ENCODE measurements at regions not wholly inside any gene's neighbourhood (a gene's known extent, or its start where the extent isn't known, plus 50 kb on each side); places are given as distances from the start of the nearest gene placed in this dataset.

GRCh38 chr11:80436547-80436946 lies 995.7 kb upstream of the TENM4 start:
- ATAC-seq (ENCODE audit: insufficient read depth, low FRiP score): no peak

GRCh38 chr11:80435345-80435744 lies 994.5 kb upstream of the TENM4 start:
- H3K36me3 ChIP-seq (ENCODE audit: control insufficient read depth in 4 of 4, insufficient read depth in 4 of 4, low read length in 4 of 4): no peaks in the 10 kb centered on the region
- no peaks in the 10 kb centered on the region for H3K27me3 ChIP-seq (ENCODE audit: control insufficient read depth in 3 of 3, insufficient read depth in 3 of 3, low read length in 2 of 3)
- no peak overlapping the region for H3K27ac ChIP-seq (ENCODE audit: low read depth in 1 of 2, low read length in 1 of 2)
- no peak for TF ChIP-seq CTCF (IDR thresholded peaks at IDR 0.05; ENCODE audit: control extremely low read depth, extremely low read depth)
- no peak overlapping the region for H3K4me3 ChIP-seq
- H3K9ac ChIP-seq (ENCODE audit: insufficient read depth in 1 of 2, low read length in 2 of 2): no peak overlapping the region
- no peaks in the 10 kb centered on the region for H3K9me3 ChIP-seq (ENCODE audit: control insufficient read depth in 4 of 4, insufficient read depth in 3 of 4, low read length in 3 of 4)
- ATAC-seq (ENCODE audit: insufficient read depth, low FRiP score) (no peak), DNase-seq (no peak)
- no peaks in the 10 kb centered on the region for H3K4me1 ChIP-seq (ENCODE audit: control insufficient read depth in 5 of 5, insufficient read depth in 5 of 5, low read length in 5 of 5)

More at GRCh38 chr11:80436547-80436946, 995.7 kb upstream of the TENM4 start:
- H3K4me1 ChIP-seq (ENCODE audit: control insufficient read depth in 5 of 5, insufficient read depth in 5 of 5, low read length in 5 of 5): no peaks in the 10 kb centered on the region
- DNase-seq: no peak
- H3K27ac ChIP-seq (ENCODE audit: low read depth in 1 of 2, low read length in 1 of 2): no peak overlapping the region
- H3K4me3 ChIP-seq: no peak overlapping the region
- WGBS, 2 donors: 41 to 56% methylated on average over 1 of the region's 1 CpG
- no peak overlapping the region for H3K9ac ChIP-seq (ENCODE audit: insufficient read depth in 1 of 2, low read length in 2 of 2)
- no peak for TF ChIP-seq CTCF (IDR thresholded peaks at IDR 0.05; ENCODE audit: control extremely low read depth, extremely low read depth)
- H3K9me3 ChIP-seq (ENCODE audit: control insufficient read depth in 4 of 4, insufficient read depth in 3 of 4, low read length in 3 of 4): no peaks in the 10 kb centered on the region
- no peaks in the 10 kb centered on the region for H3K27me3 ChIP-seq (ENCODE audit: control insufficient read depth in 3 of 3, insufficient read depth in 3 of 3, low read length in 2 of 3)
- no peaks in the 10 kb centered on the region for H3K36me3 ChIP-seq (ENCODE audit: control insufficient read depth in 4 of 4, insufficient read depth in 4 of 4, low read length in 4 of 4)

- H3K27me3 ChIP-seq (ENCODE audit: control insufficient read depth in 3 of 3, insufficient read depth in 3 of 3, low read length in 2 of 3): no peaks in the 10 kb centered on the region
- H3K4me1 ChIP-seq (ENCODE audit: control insufficient read depth in 5 of 5, insufficient read depth in 5 of 5, low read length in 5 of 5): no peaks in the 10 kb centered on the region
- no peak overlapping the region for H3K4me3 ChIP-seq
- H3K9ac ChIP-seq (ENCODE audit: insufficient read depth in 1 of 2, low read length in 2 of 2): no peak overlapping the region
- DNase-seq (no peak), ATAC-seq (ENCODE audit: insufficient read depth, low FRiP score) (no peak)
- no peak overlapping the region for H3K27ac ChIP-seq (ENCODE audit: low read depth in 1 of 2, low read length in 1 of 2)
- 46 to 73% methylated on average over 2 of the region's 2 CpGs for WGBS, 2 donors
- H3K36me3 ChIP-seq (ENCODE audit: control insufficient read depth in 4 of 4, insufficient read depth in 4 of 4, low read length in 4 of 4): no peaks in the 10 kb centered on the region
- H3K9me3 ChIP-seq (ENCODE audit: control insufficient read depth in 4 of 4, insufficient read depth in 3 of 4, low read length in 3 of 4): no peaks in the 10 kb centered on the region
- TF ChIP-seq CTCF (IDR thresholded peaks at IDR 0.05; ENCODE audit: control extremely low read depth, extremely low read depth): no peak
Observed at GRCh38 chr11:80432057-80432456, 991.2 kb upstream of the TENM4 start.

- DNase-seq (no peak), ATAC-seq (ENCODE audit: insufficient read depth, low FRiP score) (no peak)
- no peak for TF ChIP-seq CTCF (IDR thresholded peaks at IDR 0.05; ENCODE audit: control extremely low read depth, extremely low read depth)
- no peak overlapping the region for H3K27ac ChIP-seq (ENCODE audit: low read depth in 1 of 2, low read length in 1 of 2)
- H3K4me1 ChIP-seq (ENCODE audit: control insufficient read depth in 5 of 5, insufficient read depth in 5 of 5, low read length in 5 of 5): no peaks in the 10 kb centered on the region
- no peaks in the 10 kb centered on the region for H3K27me3 ChIP-seq (ENCODE audit: control insufficient read depth in 3 of 3, insufficient read depth in 3 of 3, low read length in 2 of 3)
- no peak overlapping the region for H3K9ac ChIP-seq (ENCODE audit: insufficient read depth in 1 of 2, low read length in 2 of 2)
- H3K4me3 ChIP-seq: no peak overlapping the region
- 69 to 73% methylated on average over 2 of the region's 2 CpGs for WGBS, 2 donors
- H3K36me3 ChIP-seq (ENCODE audit: control insufficient read depth in 4 of 4, insufficient read depth in 4 of 4, low read length in 4 of 4): no peaks in the 10 kb centered on the region
- no peaks in the 10 kb centered on the region for H3K9me3 ChIP-seq (ENCODE audit: control insufficient read depth in 4 of 4, insufficient read depth in 3 of 4, low read length in 3 of 4)
Observed at GRCh38 chr11:80424012-80424695, 983.3 kb upstream of the TENM4 start.

Measured in lung (tissue), 11 donors.